MM.1S (cell line): ENCODE measurements at regions not wholly inside any gene's neighbourhood (a gene's known extent, or its start where the extent isn't known, plus 50 kb on each side); places are given as distances from the start of the nearest gene placed in this dataset.

Experiments
- EZH2 ChIP-seq: fragments of 300-600 bp; sonication (generic); optimal IDR thresholded peaks from 2 replicates; pipeline ENCODE3; 2017; ENCODE audit warnings: low read depth, mild to moderate bottlenecking, antibody characterized with exemption, low read length, mixed read lengths
- TF ChIP-seq, protein P1 (sequence below): fragments of 300-600 bp; sonication (generic); IDR thresholded peaks from 2 replicates; pipeline ENCODE4 v1.5.1; 2016; ENCODE audit warnings: antibody characterized with exemption, low read length, mixed read lengths

DNA sequence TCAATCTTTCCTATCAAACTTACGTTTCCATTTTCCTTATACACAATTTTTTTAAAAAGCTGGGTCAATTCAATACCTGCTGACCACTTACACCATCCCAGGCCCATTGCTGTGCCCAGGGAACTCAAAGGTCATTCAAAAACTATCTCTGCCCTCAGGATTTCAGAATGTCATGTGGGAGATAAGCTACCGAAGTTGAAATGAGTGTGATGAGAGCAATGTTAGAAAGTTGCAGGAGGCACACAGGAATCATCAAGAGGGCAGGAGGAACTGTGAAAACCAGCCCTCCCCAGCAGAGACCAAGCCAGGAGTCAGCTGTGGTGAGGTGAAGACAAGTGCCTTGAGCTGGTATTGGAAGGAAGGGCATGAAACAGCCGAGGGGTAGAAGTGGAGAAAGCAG, 195.9 kb downstream of the HS3ST3A1 start:
- TF ChIP-seq, protein P1, sequence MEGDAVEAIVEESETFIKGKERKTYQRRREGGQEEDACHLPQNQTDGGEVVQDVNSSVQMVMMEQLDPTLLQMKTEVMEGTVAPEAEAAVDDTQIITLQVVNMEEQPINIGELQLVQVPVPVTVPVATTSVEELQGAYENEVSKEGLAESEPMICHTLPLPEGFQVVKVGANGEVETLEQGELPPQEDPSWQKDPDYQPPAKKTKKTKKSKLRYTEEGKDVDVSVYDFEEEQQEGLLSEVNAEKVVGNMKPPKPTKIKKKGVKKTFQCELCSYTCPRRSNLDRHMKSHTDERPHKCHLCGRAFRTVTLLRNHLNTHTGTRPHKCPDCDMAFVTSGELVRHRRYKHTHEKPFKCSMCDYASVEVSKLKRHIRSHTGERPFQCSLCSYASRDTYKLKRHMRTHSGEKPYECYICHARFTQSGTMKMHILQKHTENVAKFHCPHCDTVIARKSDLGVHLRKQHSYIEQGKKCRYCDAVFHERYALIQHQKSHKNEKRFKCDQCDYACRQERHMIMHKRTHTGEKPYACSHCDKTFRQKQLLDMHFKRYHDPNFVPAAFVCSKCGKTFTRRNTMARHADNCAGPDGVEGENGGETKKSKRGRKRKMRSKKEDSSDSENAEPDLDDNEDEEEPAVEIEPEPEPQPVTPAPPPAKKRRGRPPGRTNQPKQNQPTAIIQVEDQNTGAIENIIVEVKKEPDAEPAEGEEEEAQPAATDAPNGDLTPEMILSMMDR: no peak
- no peak for TF ChIP-seq EZH2
